Fibroblast of lung (primary cell): ENCODE measurements at regions not wholly inside any gene's neighbourhood (a gene's known extent, or its start where the extent isn't known, plus 50 kb on each side); places are given as distances from the start of the nearest gene placed in this dataset.

Experiments
- CTCF ChIP-seq, 2 donors: IDR thresholded peaks in 1 of 2; conservative IDR thresholded peaks in 1 of 2; 1 replicate in 1 of 2; 2 replicates in 1 of 2; pipeline ENCODE4 v1.5.1; 2011 to 2012; ENCODE audit warnings: low read length in 2 of 2, control low read depth in 1 of 2, inconsistent platforms in 1 of 2, low read depth in 1 of 2, mild to moderate bottlenecking in 1 of 2
- EZH2 ChIP-seq: IDR thresholded peaks from 2 replicates; pipeline ENCODE4 v1.5.1; 2012; ENCODE audit warnings: low read length, control low read depth, mild to moderate bottlenecking; ENCODE audit errors: missing control alignments

DNA sequence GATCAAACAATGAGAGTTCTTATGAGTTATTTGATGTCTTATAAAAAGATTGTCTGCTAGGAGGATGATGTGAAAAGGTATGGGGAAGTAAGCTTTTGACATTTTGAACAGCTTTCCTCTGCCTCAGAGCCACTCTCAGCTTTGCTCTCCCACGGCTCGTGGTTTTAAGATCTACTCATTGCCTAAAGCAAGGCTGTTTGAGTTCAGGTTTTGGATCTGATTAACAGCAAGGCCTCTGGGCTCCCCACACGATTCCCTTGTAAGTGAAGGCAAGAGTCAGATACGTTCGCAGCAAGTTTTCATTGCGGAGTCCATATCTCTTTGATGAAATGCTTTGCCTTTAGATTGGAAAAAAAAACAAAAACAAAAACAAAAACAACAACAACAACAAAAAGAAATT, 515.0 kb upstream of the SALL1 start:
- no peak for TF ChIP-seq CTCF (conservative IDR thresholded peaks at IDR 0.05 in 1 of 2, IDR thresholded peaks at IDR 0.05 in 1 of 2; ENCODE audit: low read depth in 1 of 2, low read length in 2 of 2)
- TF ChIP-seq EZH2, result no peak
